SK-N-SH treated with all-trans-retinoic acid at 6 μM for 48 hours (cell line): ENCODE measurements at regions not wholly inside any gene's neighbourhood (a gene's known extent, or its start where the extent isn't known, plus 50 kb on each side); places are given as distances from the start of the nearest gene placed in this dataset.

ENCODE experiments used
- ATAC-seq: fragments of 200-7000 bp; cut with Tn5 transposase; 3 replicates; pipeline ENCODE4 v1.9.1; 2020; ENCODE audit warnings: mild to moderate bottlenecking, moderate library complexity
- ESRRG ChIP-seq: fragments of 250-450 bp; sonication (Bioruptor Pico); IDR thresholded peaks from 2 replicates; pipeline ENCODE4 v1.6.1; 2021; ENCODE audit warnings: mild to moderate bottlenecking
- ISL1 ChIP-seq: fragments of 250-450 bp; sonication (Bioruptor Pico); IDR thresholded peaks from 2 replicates; pipeline ENCODE4 v2.1.2; 2022; ENCODE audit warnings: mild to moderate bottlenecking, moderate library complexity
- PPARA ChIP-seq: fragments of 250-450 bp; sonication (Bioruptor Pico); IDR thresholded peaks from 2 replicates; pipeline ENCODE4 v1.5.0; 2020; ENCODE audit warnings: mild to moderate bottlenecking, borderline replicate concordance
- TOX ChIP-seq: fragments of 250-450 bp; sonication (Bioruptor Pico); IDR thresholded peaks from 2 replicates; pipeline ENCODE4 v1.8.0; 2021; ENCODE audit warnings: mild to moderate bottlenecking, moderate library complexity, borderline replicate concordance
- ZFP3 ChIP-seq: fragments of 250-450 bp; sonication (Bioruptor Pico); IDR thresholded peaks from 2 replicates; pipeline ENCODE4 v1.5.0; 2020; ENCODE audit warnings: mild to moderate bottlenecking, moderate library complexity
- ZFP30 ChIP-seq: fragments of 450-650 bp; formaldehyde crosslinking; IDR thresholded peaks from 2 replicates; pipeline ENCODE4 v1.5.0; 2022; ENCODE audit warnings: mild to moderate bottlenecking, moderate library complexity
- ZNF565 ChIP-seq: fragments of 450-650 bp; formaldehyde crosslinking; conservative IDR thresholded peaks from 2 replicates; pipeline ENCODE4 v1.5.0; 2020; ENCODE audit warnings: low read depth, mild to moderate bottlenecking, moderate library complexity
- ZNF70 ChIP-seq: fragments of 450-650 bp; formaldehyde crosslinking; IDR thresholded peaks from 2 replicates; pipeline ENCODE4 v1.5.0; 2020; ENCODE audit warnings: mild to moderate bottlenecking, moderate library complexity
- TF ChIP-seq, protein P1 (sequence below): fragments of 250-450 bp; sonication (Bioruptor Pico); IDR thresholded peaks from 2 replicates; pipeline ENCODE4 v1.5.1; 2020; ENCODE audit warnings: low read depth, mild to moderate bottlenecking, moderate library complexity
- TF ChIP-seq, protein P2 (sequence below): fragments of 250-450 bp; sonication (Bioruptor Pico); IDR thresholded peaks from 2 replicates; pipeline ENCODE4 v1.8.0; 2021; ENCODE audit warnings: low read depth, mild to moderate bottlenecking, moderate library complexity, borderline replicate concordance

DNA sequence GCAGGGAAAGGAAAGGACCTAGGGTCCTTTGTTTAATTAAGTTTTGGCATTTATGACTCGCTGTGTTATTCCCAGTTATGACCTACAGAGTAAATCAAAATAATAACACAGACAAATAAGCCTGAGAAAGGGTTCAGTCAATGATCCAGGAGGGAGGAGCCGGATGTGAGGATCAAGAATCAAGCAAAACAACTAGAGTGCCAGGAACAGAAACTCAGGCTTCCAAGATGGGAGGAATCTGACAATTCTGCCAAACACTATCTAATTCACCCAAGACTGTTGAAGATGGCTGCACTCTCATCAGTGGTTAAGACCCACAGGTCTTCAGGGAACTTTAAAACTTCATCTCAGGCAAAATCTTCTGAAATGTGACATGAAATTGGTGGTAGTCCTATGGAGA lies 50.3 kb upstream of the PIP4K2A start:
- no peak for TF ChIP-seq ZNF565 (CRISPR knock-in tag)
- TF ChIP-seq PPARA: no peak
- no peak for TF ChIP-seq ZFP30 (CRISPR knock-in tag)
- TF ChIP-seq ESRRG (CRISPR knock-in tag): no peak
- no peak for TF ChIP-seq ZFP3 (CRISPR knock-in tag)
- TF ChIP-seq, protein P1, sequence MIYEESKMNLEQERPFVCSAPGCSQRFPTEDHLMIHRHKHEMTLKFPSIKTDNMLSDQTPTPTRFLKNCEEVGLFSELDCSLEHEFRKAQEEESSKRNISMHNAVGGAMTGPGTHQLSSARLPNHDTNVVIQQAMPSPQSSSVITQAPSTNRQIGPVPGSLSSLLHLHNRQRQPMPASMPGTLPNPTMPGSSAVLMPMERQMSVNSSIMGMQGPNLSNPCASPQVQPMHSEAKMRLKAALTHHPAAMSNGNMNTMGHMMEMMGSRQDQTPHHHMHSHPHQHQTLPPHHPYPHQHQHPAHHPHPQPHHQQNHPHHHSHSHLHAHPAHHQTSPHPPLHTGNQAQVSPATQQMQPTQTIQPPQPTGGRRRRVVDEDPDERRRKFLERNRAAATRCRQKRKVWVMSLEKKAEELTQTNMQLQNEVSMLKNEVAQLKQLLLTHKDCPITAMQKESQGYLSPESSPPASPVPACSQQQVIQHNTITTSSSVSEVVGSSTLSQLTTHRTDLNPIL (CRISPR knock-in tag): no peak
- TF ChIP-seq ZNF70: no peak
- TF ChIP-seq, protein P2, sequence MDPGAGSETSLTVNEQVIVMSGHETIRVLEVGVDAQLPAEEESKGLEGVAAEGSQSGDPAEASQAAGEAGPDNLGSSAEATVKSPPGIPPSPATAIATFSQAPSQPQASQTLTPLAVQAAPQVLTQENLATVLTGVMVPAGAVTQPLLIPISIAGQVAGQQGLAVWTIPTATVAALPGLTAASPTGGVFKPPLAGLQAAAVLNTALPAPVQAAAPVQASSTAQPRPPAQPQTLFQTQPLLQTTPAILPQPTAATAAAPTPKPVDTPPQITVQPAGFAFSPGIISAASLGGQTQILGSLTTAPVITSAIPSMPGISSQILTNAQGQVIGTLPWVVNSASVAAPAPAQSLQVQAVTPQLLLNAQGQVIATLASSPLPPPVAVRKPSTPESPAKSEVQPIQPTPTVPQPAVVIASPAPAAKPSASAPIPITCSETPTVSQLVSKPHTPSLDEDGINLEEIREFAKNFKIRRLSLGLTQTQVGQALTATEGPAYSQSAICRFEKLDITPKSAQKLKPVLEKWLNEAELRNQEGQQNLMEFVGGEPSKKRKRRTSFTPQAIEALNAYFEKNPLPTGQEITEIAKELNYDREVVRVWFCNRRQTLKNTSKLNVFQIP (CRISPR knock-in tag): no peak
- TF ChIP-seq TOX (CRISPR knock-in tag): no peak
- TF ChIP-seq ISL1 (CRISPR knock-in tag): no peak
- TF ChIP-seq, all 23 proteins: peak for 0

More for the DNA sequence above, 50.3 kb upstream of the PIP4K2A start:
- no peak for ATAC-seq
